C4-2B (cell line): ENCODE measurements at regions not wholly inside any gene's neighbourhood (a gene's known extent, or its start where the extent isn't known, plus 50 kb on each side); places are given as distances from the start of the nearest gene placed in this dataset.
A peak's percentile ranks its signal among the peaks of the same experiment; 100 is the strongest.

Experiments used
- ZFX ChIP-seq: fragments of 450-650 bp; IDR thresholded peaks from 2 replicates; pipeline ENCODE4 v1.6.1; 2017
- TF ChIP-seq, protein P1 (sequence below): fragments of 450-650 bp; conservative IDR thresholded peaks from 2 replicates; pipeline ENCODE4 v1.5.1; 2017; ENCODE audit warnings: mild to moderate bottlenecking

DNA sequence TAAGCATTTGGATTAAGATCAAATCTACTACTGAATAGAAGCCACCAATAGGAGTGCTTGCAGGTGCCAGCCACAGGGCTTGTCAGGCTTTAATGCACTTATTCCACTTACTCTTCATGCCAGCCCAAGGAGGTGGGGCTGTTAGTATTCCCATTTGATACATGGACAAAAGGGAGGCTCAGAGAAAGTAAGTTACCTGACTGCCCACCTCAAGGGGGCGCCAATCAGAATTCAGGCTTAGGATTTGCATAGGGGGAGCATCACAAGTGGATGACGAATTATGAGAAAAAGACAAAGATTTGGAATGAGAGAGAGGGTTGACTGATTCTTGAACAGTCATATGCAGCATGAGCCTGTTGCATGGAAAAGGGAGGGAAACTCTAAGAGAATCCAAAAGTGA lies 188.4 kb upstream of the TSHZ2 start:
- TF ChIP-seq, protein P1, sequence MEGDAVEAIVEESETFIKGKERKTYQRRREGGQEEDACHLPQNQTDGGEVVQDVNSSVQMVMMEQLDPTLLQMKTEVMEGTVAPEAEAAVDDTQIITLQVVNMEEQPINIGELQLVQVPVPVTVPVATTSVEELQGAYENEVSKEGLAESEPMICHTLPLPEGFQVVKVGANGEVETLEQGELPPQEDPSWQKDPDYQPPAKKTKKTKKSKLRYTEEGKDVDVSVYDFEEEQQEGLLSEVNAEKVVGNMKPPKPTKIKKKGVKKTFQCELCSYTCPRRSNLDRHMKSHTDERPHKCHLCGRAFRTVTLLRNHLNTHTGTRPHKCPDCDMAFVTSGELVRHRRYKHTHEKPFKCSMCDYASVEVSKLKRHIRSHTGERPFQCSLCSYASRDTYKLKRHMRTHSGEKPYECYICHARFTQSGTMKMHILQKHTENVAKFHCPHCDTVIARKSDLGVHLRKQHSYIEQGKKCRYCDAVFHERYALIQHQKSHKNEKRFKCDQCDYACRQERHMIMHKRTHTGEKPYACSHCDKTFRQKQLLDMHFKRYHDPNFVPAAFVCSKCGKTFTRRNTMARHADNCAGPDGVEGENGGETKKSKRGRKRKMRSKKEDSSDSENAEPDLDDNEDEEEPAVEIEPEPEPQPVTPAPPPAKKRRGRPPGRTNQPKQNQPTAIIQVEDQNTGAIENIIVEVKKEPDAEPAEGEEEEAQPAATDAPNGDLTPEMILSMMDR, result peak; percentile 47
- no peak for TF ChIP-seq ZFX
